SK-N-SH treated with all-trans-retinoic acid at 6 μM for 48 hours (cell line): ENCODE measurements at regions not wholly inside any gene's neighbourhood (a gene's known extent, or its start where the extent isn't known, plus 50 kb on each side); places are given as distances from the start of the nearest gene placed in this dataset.

ENCODE experiments used
- ATAC-seq: fragments of 200-7000 bp; cut with Tn5 transposase; 3 replicates; pipeline ENCODE4 v1.9.1; 2020; ENCODE audit warnings: mild to moderate bottlenecking, moderate library complexity
- CREB5 ChIP-seq: fragments of 250-450 bp; sonication (Bioruptor Pico); IDR thresholded peaks from 2 replicates; pipeline ENCODE4 v1.5.1; 2020; ENCODE audit warnings: low read depth, mild to moderate bottlenecking, moderate library complexity
- CSDC2 ChIP-seq: fragments of 250-450 bp; sonication (Bioruptor Pico); IDR thresholded peaks from 2 replicates; pipeline ENCODE4 v1.5.0; 2020; ENCODE audit warnings: mild to moderate bottlenecking, moderate library complexity
- CSRNP3 ChIP-seq: fragments of 250-450 bp; sonication (Bioruptor Pico); IDR thresholded peaks from 2 replicates; pipeline ENCODE4 v1.5.1; 2021; ENCODE audit warnings: mild to moderate bottlenecking, moderate library complexity
- ESRRG ChIP-seq: fragments of 250-450 bp; sonication (Bioruptor Pico); IDR thresholded peaks from 2 replicates; pipeline ENCODE4 v1.6.1; 2021; ENCODE audit warnings: mild to moderate bottlenecking
- ISL1 ChIP-seq: fragments of 250-450 bp; sonication (Bioruptor Pico); IDR thresholded peaks from 2 replicates; pipeline ENCODE4 v2.1.2; 2022; ENCODE audit warnings: mild to moderate bottlenecking, moderate library complexity
- PATZ1 ChIP-seq: fragments of 250-450 bp; sonication (Bioruptor Pico); IDR thresholded peaks from 2 replicates; pipeline ENCODE4 v1.8.0; 2020; ENCODE audit warnings: mild to moderate bottlenecking, moderate library complexity, borderline replicate concordance
- SNAI2 ChIP-seq: fragments of 250-450 bp; sonication (Bioruptor Pico); IDR thresholded peaks from 2 replicates; pipeline ENCODE4 v1.5.0; 2020; ENCODE audit warnings: mild to moderate bottlenecking, moderate library complexity
- TCF4 ChIP-seq: fragments of 250-450 bp; sonication (Bioruptor Pico); IDR thresholded peaks from 2 replicates; pipeline ENCODE4 v1.8.0; 2021; ENCODE audit warnings: mild to moderate bottlenecking, moderate library complexity, borderline replicate concordance
- TOX ChIP-seq: fragments of 250-450 bp; sonication (Bioruptor Pico); IDR thresholded peaks from 2 replicates; pipeline ENCODE4 v1.8.0; 2021; ENCODE audit warnings: mild to moderate bottlenecking, moderate library complexity, borderline replicate concordance
- TSHZ2 ChIP-seq: fragments of 250-450 bp; sonication (Bioruptor Pico); IDR thresholded peaks from 2 replicates; pipeline ENCODE4 v1.5.0; 2020; ENCODE audit warnings: mild to moderate bottlenecking, moderate library complexity
- ZC3H10 ChIP-seq: fragments of 250-450 bp; sonication (Bioruptor Pico); IDR thresholded peaks from 2 replicates; pipeline ENCODE4 v1.5.1; 2021; ENCODE audit warnings: mild to moderate bottlenecking, moderate library complexity
- ZFP3 ChIP-seq: fragments of 250-450 bp; sonication (Bioruptor Pico); IDR thresholded peaks from 2 replicates; pipeline ENCODE4 v1.5.0; 2020; ENCODE audit warnings: mild to moderate bottlenecking, moderate library complexity
- ZNF565 ChIP-seq: fragments of 450-650 bp; formaldehyde crosslinking; conservative IDR thresholded peaks from 2 replicates; pipeline ENCODE4 v1.5.0; 2020; ENCODE audit warnings: low read depth, mild to moderate bottlenecking, moderate library complexity
- ZNF70 ChIP-seq: fragments of 450-650 bp; formaldehyde crosslinking; IDR thresholded peaks from 2 replicates; pipeline ENCODE4 v1.5.0; 2020; ENCODE audit warnings: mild to moderate bottlenecking, moderate library complexity

- TF ChIP-seq SNAI2 (CRISPR knock-in tag) (no peak), CREB5 (CRISPR knock-in tag) (no peak), CSRNP3 (CRISPR knock-in tag) (no peak), ZFP3 (CRISPR knock-in tag) (no peak), ZNF70 (CRISPR knock-in tag) (no peak)
- ATAC-seq, result no peak
Measured at GRCh38 chr2:41948397-41948763, 99.4 kb upstream of the PKDCC start.

GRCh38 chr2:41949091-41949882, 98.5 kb upstream of the PKDCC start:
- TF ChIP-seq ISL1 (CRISPR knock-in tag), result no peak
- no peak for TF ChIP-seq ZC3H10
- no peak for TF ChIP-seq ESRRG (CRISPR knock-in tag)
- no peak for TF ChIP-seq TOX (CRISPR knock-in tag)
- TF ChIP-seq CSDC2 (CRISPR knock-in tag), result no peak
- no peak for TF ChIP-seq TCF4 (CRISPR knock-in tag)
- TF ChIP-seq PATZ1 (CRISPR knock-in tag), result no peak
- ATAC-seq, result no peak

GRCh38 chr2:41949883-41950665, 97.7 kb upstream of the PKDCC start:
- no peak for TF ChIP-seq PATZ1 (CRISPR knock-in tag)
- TF ChIP-seq SNAI2 (CRISPR knock-in tag), result no peak
- no peak for TF ChIP-seq ESRRG (CRISPR knock-in tag)
- no peak for TF ChIP-seq ZNF565 (CRISPR knock-in tag)
- no peak for TF ChIP-seq TSHZ2 (CRISPR knock-in tag)
- TF ChIP-seq ZFP3 (CRISPR knock-in tag), result no peak
- TF ChIP-seq, all 23 proteins: peak for 0
- no peak for ATAC-seq

- ATAC-seq, result no peak
- TF ChIP-seq ZNF70 (CRISPR knock-in tag) (no peak), ISL1 (CRISPR knock-in tag) (0 out of 2 replicates have a peak, but pooled peaks have one; percentile 18)
Measured at GRCh38 chr2:41950666-41950960, 97.2 kb upstream of the PKDCC start.
